Left lobe of liver (tissue), 2 donors: ENCODE measurements at regions not wholly inside any gene's neighbourhood (a gene's known extent, or its start where the extent isn't known, plus 50 kb on each side); places are given as distances from the start of the nearest gene placed in this dataset.
"Not testable (repeated sequence)": the region's sequence is repeated elsewhere in the genome, so short reads cannot be mapped to it uniquely, and the experiment has no call there.

ENCODE experiments used
- ATAC-seq: fragments of 200-7000 bp; cut with Tn5 transposase; one replicate; pipeline ENCODE4 v1.9.1; 2020; ENCODE audit warnings: mild to moderate bottlenecking, moderate library complexity
- DNase-seq: peaks from one replicate; pipeline ENCODE4 v3.0.0-alpha.2; 2020; ENCODE audit warnings: low spot score
- donor health status: DM: no; HTN: no; CAD: no; lungs with moderate emphysema.
- donor health status: DM: no; HTN: yes; CAD: no.

GRCh38 chr2:176565641-176566323 lies 296.5 kb downstream of the MTX2 start:
- DNase-seq: no peak
- no peak for ATAC-seq

DNA sequence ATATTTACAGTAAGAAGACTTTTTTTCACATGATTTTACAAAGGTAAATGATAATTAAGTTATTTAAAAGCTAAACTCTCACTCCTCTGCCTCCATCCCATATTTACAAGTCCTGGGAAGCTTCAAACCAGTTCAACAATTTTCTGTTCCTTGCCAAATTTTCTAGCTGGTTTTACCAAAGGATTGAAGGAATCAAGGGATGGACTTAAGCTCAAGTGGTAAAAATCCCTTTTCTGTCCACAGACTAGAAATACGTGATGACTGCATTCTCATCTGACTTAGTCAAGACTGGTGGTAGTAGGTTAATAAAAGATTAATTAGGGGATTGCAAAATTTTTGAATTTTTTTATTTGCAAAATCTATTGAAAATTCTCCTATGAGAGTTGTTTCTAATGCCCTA lies 297.3 kb downstream of the MTX2 start:
- DNase-seq (no peak), ATAC-seq (no peak)

GRCh38 chr2:176566961-176567360 lies 297.7 kb downstream of the MTX2 start:
- ATAC-seq: no peak
- DNase-seq: no peak

GRCh38 chr2:176567361-176567760 lies 298.1 kb downstream of the MTX2 start:
- ATAC-seq: no peak
- DNase-seq: no peak

- no peak for ATAC-seq
- DNase-seq: no peak
These were observed 300.3 kb downstream of the MTX2 start for GRCh38 chr2:176569574-176569973.

DNA sequence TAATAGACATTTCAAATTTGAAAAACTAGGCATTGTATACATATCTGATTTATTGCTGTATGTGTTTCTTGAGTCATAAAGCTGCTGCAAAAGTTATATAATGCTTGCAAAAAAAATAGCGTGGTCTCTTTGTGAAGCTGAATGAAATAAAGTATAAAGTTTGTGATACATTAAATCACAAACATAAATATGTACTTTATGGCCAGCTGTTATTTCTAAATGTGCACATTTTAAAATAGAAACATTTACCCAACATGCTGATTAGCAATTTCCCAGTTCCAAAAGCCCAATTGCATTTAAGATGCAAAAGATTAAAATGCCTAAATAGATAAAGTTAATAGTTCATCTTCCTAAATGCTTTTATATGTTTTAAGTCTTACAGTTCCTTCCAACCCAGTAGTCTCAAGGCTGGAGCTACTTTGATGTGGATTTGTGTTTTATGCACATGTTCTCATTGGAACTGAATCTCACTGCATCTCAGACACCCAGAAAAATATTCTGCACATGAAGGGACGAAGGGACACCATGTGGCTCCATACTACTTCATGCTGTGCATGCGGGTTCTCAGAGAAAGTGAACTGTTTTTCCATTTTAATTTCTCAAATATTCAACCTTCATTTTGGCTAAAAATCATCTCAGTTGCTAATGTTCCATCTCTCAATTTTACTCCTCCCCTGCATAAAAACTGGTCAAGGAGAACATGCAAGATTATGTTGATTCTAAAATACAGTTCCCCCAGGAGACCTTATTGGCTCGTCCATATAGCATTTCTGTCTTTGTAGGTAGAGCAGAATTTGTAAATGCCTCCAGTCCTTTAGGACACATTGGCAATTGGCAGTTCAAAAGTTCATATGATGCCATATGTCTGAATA lies 304.6 kb downstream of the MTX2 start:
- ATAC-seq: no peak

GRCh38 chr2:176574484-176575236 lies 305.4 kb downstream of the MTX2 start:
- no peak for ATAC-seq
- no peak for DNase-seq

More for the DNA sequence above, 304.6 kb downstream of the MTX2 start:
- DNase-seq: no peak

- ATAC-seq: no peak
- no peak for DNase-seq
These were observed 306.0 kb downstream of the MTX2 start for GRCh38 chr2:176575237-176575744.

- no peak for ATAC-seq
- no peak for DNase-seq
These were observed 307.8 kb downstream of the MTX2 start for GRCh38 chr2:176577054-176577453.

- DNase-seq, ATAC-seq: not testable (repeated sequence)
These were observed 309.1 kb downstream of the MTX2 start for GRCh38 chr2:176578292-176578691.

- ATAC-seq (no peak), DNase-seq (no peak)
These were observed 310.4 kb downstream of the MTX2 start for GRCh38 chr2:176579608-176580007.

- DNase-seq (no peak), ATAC-seq (no peak)
These were observed 312.4 kb downstream of the MTX2 start for GRCh38 chr2:176581557-176582165.

DNA sequence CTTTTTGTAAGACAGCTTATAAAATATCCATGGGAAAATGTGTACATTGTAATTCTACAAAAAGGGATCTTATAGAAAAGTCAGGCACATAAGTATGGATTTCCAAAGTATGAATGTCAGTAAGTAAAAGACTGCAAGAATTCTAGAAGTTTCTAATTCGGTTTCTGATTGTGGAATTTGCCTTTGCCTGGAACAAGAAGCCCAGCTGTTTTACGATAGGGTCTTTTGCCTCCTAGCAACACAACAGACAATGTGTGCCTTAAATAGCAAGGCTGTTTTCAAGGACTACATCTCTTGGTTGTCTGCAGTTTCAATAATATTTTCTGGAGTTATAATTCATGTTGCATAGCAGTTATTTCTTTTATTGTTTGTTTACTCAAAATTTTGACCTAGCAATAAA lies 312.9 kb downstream of the MTX2 start:
- DNase-seq (no peak), ATAC-seq (no peak)

GRCh38 chr2:176582990-176583481 lies 313.8 kb downstream of the MTX2 start:
- ATAC-seq: no peak
- DNase-seq: no peak

GRCh38 chr2:176583607-176584006 lies 314.4 kb downstream of the MTX2 start:
- no peak for ATAC-seq
- no peak for DNase-seq

DNA sequence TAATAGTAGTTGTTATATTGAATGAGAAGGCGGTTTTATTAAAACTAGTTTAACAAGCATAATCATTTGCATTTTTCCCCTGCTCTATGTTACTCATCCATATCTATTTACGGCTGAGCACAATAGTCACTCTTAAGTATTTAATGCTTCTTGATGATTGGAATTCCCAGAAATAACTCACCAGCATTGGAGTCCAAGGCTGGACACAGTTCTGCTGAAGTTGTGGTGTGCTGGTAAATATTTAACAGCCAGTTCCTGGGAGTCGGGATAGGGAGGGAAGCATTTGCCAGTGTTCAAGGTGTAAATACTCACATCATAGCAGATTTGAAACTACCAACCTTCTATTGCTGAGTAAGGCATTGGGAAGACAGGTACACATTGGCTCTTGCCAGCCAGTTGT lies 315.1 kb downstream of the MTX2 start:
- no peak for DNase-seq
- ATAC-seq: peak; percentile 93

DNA sequence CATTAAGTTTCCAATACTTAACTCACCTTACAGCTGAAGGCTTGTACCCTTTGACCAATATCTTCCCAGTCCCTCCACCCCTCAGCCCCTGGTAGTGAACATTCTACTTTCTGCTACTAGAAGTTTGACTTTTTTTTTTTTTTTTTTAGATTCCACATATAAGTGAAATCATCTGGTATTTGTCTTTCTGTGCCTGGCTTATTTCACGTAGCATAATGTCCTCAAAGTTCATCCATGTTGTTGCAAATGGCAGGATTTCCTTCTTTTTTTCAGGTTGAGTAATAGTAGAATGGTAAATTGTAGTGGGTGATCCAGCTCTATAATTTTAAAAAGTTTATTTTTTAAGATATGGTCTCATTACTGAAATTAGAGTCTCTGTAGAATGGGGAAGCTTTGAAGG lies 316.0 kb downstream of the MTX2 start:
- no peak for ATAC-seq
- DNase-seq: no peak

GRCh38 chr2:176585791-176586190 lies 316.5 kb downstream of the MTX2 start:
- ATAC-seq: no peak
- DNase-seq: no peak

- DNase-seq (no peak), ATAC-seq (peak; percentile 84)
These were observed 320.0 kb downstream of the MTX2 start for GRCh38 chr2:176589287-176589686.

DNA sequence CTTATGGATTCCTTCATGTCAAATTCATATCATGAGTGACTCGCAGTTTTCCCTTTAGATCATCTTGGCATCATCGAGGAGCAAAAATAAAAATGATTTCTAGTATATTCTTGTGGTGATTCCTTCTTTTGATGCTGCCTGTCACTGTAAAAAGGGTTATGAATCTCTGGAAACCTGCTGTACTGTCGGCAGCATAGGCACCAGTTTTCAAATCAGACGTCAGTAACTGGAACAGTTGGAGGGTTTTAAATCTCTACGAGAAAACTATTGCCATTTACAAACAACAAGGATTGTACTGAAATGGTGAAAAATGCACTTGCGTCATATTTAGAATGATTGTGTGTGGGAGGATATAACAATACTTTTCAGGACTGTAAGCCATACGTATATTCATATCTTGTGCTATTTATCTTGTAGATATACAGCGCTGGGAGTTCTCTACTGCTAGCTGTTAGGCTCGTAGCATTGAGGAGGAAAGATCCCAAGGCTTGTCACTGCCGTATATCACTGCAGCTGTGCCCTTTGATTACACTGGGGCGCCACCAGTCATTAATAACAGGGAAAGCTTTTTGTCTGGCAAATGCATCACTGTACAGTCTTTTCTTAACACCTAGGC lies 320.7 kb downstream of the MTX2 start:
- ATAC-seq (no peak), DNase-seq (no peak)
